ENCODE measurements at regions not wholly inside any gene's neighbourhood (a gene's known extent, or its start where the extent isn't known, plus 50 kb on each side); places are given as distances from the start of the nearest gene placed in this dataset.

DNA sequence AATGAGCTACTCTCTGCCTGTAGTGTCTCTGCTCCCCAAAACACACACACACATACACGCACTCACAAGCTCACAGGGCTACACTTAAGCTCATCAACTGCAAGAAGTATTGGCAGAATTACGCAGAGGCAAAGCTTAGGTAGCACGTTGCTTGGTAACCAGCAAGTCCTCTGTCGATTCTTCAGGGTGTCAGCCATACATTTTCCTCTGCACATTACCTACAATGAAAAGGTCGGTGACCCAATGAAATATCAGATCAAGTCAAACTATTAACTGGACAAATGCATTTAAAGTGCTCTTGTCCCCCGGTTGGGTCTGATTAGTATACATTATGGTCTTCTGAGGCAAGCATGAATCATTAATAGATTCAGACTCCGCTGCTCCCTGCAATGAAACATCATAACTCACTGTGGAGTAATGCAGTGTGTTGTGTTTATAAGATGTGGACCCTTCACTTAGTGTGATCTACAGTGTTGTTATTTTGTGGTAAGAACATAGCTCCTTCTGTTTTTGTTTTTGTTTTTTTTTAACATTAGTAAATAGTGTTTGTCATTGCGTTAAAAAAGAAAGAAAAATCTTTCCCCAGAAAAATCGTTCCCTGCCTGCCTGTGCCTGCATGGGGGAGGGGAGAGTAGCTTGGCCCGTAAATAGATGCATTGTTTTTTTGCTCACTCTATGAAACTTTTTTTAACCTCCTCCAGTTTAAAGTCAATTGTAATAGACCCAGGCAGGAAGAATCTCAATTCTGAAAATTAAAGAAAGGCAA lies 325.5 kb downstream of the SFMBT2 start:
- TF ChIP-seq, protein P1, sequence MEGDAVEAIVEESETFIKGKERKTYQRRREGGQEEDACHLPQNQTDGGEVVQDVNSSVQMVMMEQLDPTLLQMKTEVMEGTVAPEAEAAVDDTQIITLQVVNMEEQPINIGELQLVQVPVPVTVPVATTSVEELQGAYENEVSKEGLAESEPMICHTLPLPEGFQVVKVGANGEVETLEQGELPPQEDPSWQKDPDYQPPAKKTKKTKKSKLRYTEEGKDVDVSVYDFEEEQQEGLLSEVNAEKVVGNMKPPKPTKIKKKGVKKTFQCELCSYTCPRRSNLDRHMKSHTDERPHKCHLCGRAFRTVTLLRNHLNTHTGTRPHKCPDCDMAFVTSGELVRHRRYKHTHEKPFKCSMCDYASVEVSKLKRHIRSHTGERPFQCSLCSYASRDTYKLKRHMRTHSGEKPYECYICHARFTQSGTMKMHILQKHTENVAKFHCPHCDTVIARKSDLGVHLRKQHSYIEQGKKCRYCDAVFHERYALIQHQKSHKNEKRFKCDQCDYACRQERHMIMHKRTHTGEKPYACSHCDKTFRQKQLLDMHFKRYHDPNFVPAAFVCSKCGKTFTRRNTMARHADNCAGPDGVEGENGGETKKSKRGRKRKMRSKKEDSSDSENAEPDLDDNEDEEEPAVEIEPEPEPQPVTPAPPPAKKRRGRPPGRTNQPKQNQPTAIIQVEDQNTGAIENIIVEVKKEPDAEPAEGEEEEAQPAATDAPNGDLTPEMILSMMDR (IDR thresholded peaks at IDR 0.05), result no peak
- no peak for TF ChIP-seq EZH2 (IDR thresholded peaks at IDR 0.05)

All from neural progenitor cell (in vitro differentiated cells).